ENCODE measurements at regions not wholly inside any gene's neighbourhood (a gene's known extent, or its start where the extent isn't known, plus 50 kb on each side); places are given as distances from the start of the nearest gene placed in this dataset.

- no peak overlapping the region for H3K4me3 ChIP-seq (ENCODE audit: low read depth in 2 of 2, low read length in 2 of 2)
- H3K9me3 ChIP-seq (ENCODE audit: control insufficient read depth, insufficient read depth, low read depth, low read length), result no peaks in the 10 kb centered on the region
- in situ Hi-C loops (cut with HindIII; ENCODE audit: low pct_unique_long_range_greater_than_20kb, low sequenced_read_pairs), result no loop called here
- TF ChIP-seq REST (IDR thresholded peaks at IDR 0.05; ENCODE audit: insufficient read depth in 1 of 2, low read depth in 2 of 2, low read length in 1 of 2) (no peak), CTCF (IDR thresholded peaks at IDR 0.05) (no peak), POLR2AphosphoS5 (IDR thresholded peaks at IDR 0.05; ENCODE audit: low read depth, low read length) (no peak), TCF7L2 (IDR thresholded peaks at IDR 0.05; ENCODE audit: low read depth, low read length) (no peak), SIN3A (IDR thresholded peaks at IDR 0.05; ENCODE audit: borderline replicate concordance, insufficient read depth, low read depth, low read length) (no peak)
- ATAC-seq (no peak), DNase-seq (ENCODE audit: low read depth, low spot score) (no peak)
- H3K36me3 ChIP-seq (ENCODE audit: control insufficient read depth, insufficient read depth, low read length), result no peaks in the 10 kb centered on the region
- no peak overlapping the region for H3K27ac ChIP-seq (ENCODE audit: low read length)
- no peaks in the 10 kb centered on the region for H3K27me3 ChIP-seq (ENCODE audit: control insufficient read depth, insufficient read depth, low read length)
- intact Hi-C loops (cut with micrococcal nuclease; ENCODE audit: unreplicated experiment), result no loop called here
- POLR2A ChIA-PET, result no interaction called here
- CTCF ChIA-PET, result no interaction called here
- H3K4me1 ChIP-seq (ENCODE audit: control insufficient read depth, insufficient read depth, low read length), result no peaks in the 10 kb centered on the region
- BruUV-seq (replicated peaks), result no TSS peak
Measured at GRCh38 chrX:104319346-104319745, 64.6 kb upstream of the ESX1 start.

GRCh38 chrX:104318330-104319009, 63.7 kb upstream of the ESX1 start:
- no TSS peak for BruUV-seq (replicated peaks)
- ChIA-PET POLR2A (no interaction called here), CTCF (no interaction called here)
- DNase-seq (ENCODE audit: low read depth, low spot score) (no peak), ATAC-seq (peak; percentile 87)
- H3K27ac ChIP-seq (ENCODE audit: low read length), result no peak overlapping the region
- H3K36me3 ChIP-seq (ENCODE audit: control insufficient read depth, insufficient read depth, low read length), result no peaks in the 10 kb centered on the region
- in situ Hi-C loops (cut with HindIII; ENCODE audit: low pct_unique_long_range_greater_than_20kb, low sequenced_read_pairs), result no loop called here
- H3K27me3 ChIP-seq (ENCODE audit: control insufficient read depth, insufficient read depth, low read length), result no peaks in the 10 kb centered on the region
- no peaks in the 10 kb centered on the region for H3K4me1 ChIP-seq (ENCODE audit: control insufficient read depth, insufficient read depth, low read length)
- H3K9me3 ChIP-seq (ENCODE audit: control insufficient read depth, insufficient read depth, low read depth, low read length), result no peaks in the 10 kb centered on the region
- intact Hi-C loops (cut with micrococcal nuclease; ENCODE audit: unreplicated experiment), result no loop called here
- TF ChIP-seq TCF7L2 (IDR thresholded peaks at IDR 0.05; ENCODE audit: low read depth, low read length), result no peak
- H3K4me3 ChIP-seq (ENCODE audit: low read depth in 2 of 2, low read length in 2 of 2), result no peak overlapping the region

- Histone ChIP-seq H3K27ac (ENCODE audit: low read length) (no peak overlapping the region), H3K36me3 (ENCODE audit: control insufficient read depth, insufficient read depth, low read length) (no peaks in the 10 kb centered on the region), H3K27me3 (ENCODE audit: control insufficient read depth, insufficient read depth, low read length) (no peaks in the 10 kb centered on the region), H3K9me3 (ENCODE audit: control insufficient read depth, insufficient read depth, low read depth, low read length) (no peaks in the 10 kb centered on the region), H3K4me3 (ENCODE audit: low read depth in 2 of 2, low read length in 2 of 2) (no peak overlapping the region), H3K4me1 (ENCODE audit: control insufficient read depth, insufficient read depth, low read length) (no peaks in the 10 kb centered on the region)
- TF ChIP-seq SIN3A (IDR thresholded peaks at IDR 0.05; ENCODE audit: borderline replicate concordance, insufficient read depth, low read depth, low read length) (no peak), TCF7L2 (IDR thresholded peaks at IDR 0.05; ENCODE audit: low read depth, low read length) (no peak), CTCF (IDR thresholded peaks at IDR 0.05) (no peak), REST (IDR thresholded peaks at IDR 0.05; ENCODE audit: insufficient read depth in 1 of 2, low read depth in 2 of 2, low read length in 1 of 2) (no peak), POLR2AphosphoS5 (IDR thresholded peaks at IDR 0.05; ENCODE audit: low read depth, low read length) (no peak)
- DNase-seq (ENCODE audit: low read depth, low spot score) (no peak), ATAC-seq (no peak)
- ChIA-PET CTCF (no interaction called here), POLR2A (no interaction called here)
- intact Hi-C loops (cut with micrococcal nuclease; ENCODE audit: unreplicated experiment) (no loop called here), in situ Hi-C loops (cut with HindIII; ENCODE audit: low pct_unique_long_range_greater_than_20kb, low sequenced_read_pairs) (no loop called here)
- BruUV-seq (replicated peaks), result no TSS peak
Measured at GRCh38 chrX:104316739-104317138, 62.0 kb upstream of the ESX1 start.

Measured in Panc1 (cell line).